GM12801 (cell line): ENCODE measurements at regions not wholly inside any gene's neighbourhood (a gene's known extent, or its start where the extent isn't known, plus 50 kb on each side); places are given as distances from the start of the nearest gene placed in this dataset.

Experiments used
- CTCF ChIP-seq: IDR thresholded peaks from one replicate; pipeline ENCODE4 v1.5.1; 2011; ENCODE audit warnings: control low read depth; ENCODE audit not compliant: insufficient read length; ENCODE audit errors: extremely low read depth

- no peak for TF ChIP-seq CTCF
Measured at GRCh38 chr2:7722212-7722910, 805.1 kb downstream of the RNF144A start.

GRCh38 chr2:7724336-7724735 lies 807.1 kb downstream of the RNF144A start:
- no peak for TF ChIP-seq CTCF

- TF ChIP-seq CTCF, result no peak
Measured at GRCh38 chr2:7725171-7725849, 808.1 kb downstream of the RNF144A start.

GRCh38 chr2:7725850-7726242 lies 808.6 kb downstream of the RNF144A start:
- TF ChIP-seq CTCF, result no peak

DNA sequence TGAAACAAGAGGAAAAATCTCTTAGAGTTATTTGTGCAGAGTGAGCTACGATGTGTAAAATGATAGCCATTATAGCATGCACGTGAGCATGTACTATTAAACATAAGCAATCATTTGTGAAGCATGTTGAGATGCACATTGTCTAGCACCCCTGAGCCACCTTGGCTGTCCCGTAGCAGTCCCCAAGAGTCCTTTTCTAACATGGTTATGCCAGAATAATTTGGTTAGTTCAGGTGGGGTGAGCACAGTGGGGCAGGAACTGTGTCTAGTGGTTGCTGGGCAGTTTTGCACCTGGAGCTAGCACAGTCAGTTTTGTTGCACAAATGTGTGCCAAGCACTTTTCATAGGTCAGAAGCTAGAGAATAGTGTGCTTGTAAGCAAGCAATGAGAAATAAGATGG lies 809.8 kb downstream of the RNF144A start:
- TF ChIP-seq CTCF, result no peak

GRCh38 chr2:7728388-7728787 lies 811.2 kb downstream of the RNF144A start:
- no peak for TF ChIP-seq CTCF

DNA sequence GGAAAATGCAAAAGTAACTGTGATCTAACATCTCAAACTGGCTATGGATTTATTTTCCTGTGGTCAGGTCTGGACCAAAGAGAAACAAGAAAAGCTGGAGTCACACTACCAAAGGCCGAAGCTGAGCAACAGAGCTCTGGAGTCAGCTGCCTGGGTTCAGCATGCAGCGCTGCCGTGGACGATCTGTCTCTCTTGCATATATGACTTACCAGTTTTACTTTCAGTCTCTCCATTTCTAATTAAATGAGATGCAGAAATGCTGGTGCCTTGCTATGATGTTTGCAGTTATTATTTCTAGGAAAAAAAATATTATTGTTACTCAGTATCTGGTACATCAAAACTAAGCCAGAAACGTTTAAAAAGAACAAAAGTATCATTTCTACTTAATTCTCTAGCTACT lies 813.2 kb downstream of the RNF144A start:
- TF ChIP-seq CTCF, result no peak
